Ishikawa (cell line): ENCODE measurements at regions not wholly inside any gene's neighbourhood (a gene's known extent, or its start where the extent isn't known, plus 50 kb on each side); places are given as distances from the start of the nearest gene placed in this dataset.

Source experiments
- CEBPB ChIP-seq: IDR thresholded peaks from 2 replicates; pipeline ENCODE4 v1.6.1; 2012
- EP300 ChIP-seq: IDR thresholded peaks from 2 replicates; pipeline ENCODE4 v1.6.1; 2012; ENCODE audit warnings: borderline replicate concordance
- RAD21 ChIP-seq: IDR thresholded peaks from 2 replicates; pipeline ENCODE4 v1.6.1; 2012; ENCODE audit warnings: low read depth
- TCF12 ChIP-seq: IDR thresholded peaks from 2 replicates; pipeline ENCODE4 v1.6.1; 2012; ENCODE audit warnings: low read depth
- TEAD4 ChIP-seq: IDR thresholded peaks from 2 replicates; pipeline ENCODE4 v1.6.1; 2012
- YY1 ChIP-seq: IDR thresholded peaks from 2 replicates; pipeline ENCODE4 v1.6.1; 2012; ENCODE audit warnings: low read depth
- TF ChIP-seq, protein P1 (sequence below): IDR thresholded peaks from 2 replicates; pipeline ENCODE4 v1.6.1; 2012; ENCODE audit warnings: low read depth, mild to moderate bottlenecking
- TF ChIP-seq, protein P2 (sequence below): IDR thresholded peaks from 2 replicates; pipeline ENCODE4 v1.6.1; 2012
- TF ChIP-seq, protein P3 (sequence below): IDR thresholded peaks from 2 replicates; pipeline ENCODE4 v1.6.1; 2012

DNA sequence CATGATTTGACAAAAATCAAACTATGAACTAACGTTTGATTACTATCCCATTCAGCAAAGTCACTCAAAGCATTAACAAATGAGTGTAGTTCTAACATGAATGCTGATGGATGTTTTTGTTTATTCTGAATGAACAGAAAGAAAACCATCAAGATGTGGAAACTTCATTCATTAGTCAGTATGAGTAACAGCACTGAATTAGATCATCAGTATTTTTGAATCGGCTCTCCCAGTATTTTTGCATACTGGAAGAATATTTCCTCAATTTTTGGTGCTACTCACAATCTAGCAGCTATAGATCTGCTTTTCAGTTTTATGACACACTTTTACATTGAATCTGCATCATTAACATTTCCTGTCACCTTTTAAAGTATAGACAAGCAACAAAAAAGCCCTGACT is 63.8 kb upstream of the CD83 start:
- TF ChIP-seq TCF12 (no peak), EP300 (no peak), RAD21 (no peak), TEAD4 (no peak), CEBPB (no peak), YY1 (no peak)
- TF ChIP-seq, protein P1, sequence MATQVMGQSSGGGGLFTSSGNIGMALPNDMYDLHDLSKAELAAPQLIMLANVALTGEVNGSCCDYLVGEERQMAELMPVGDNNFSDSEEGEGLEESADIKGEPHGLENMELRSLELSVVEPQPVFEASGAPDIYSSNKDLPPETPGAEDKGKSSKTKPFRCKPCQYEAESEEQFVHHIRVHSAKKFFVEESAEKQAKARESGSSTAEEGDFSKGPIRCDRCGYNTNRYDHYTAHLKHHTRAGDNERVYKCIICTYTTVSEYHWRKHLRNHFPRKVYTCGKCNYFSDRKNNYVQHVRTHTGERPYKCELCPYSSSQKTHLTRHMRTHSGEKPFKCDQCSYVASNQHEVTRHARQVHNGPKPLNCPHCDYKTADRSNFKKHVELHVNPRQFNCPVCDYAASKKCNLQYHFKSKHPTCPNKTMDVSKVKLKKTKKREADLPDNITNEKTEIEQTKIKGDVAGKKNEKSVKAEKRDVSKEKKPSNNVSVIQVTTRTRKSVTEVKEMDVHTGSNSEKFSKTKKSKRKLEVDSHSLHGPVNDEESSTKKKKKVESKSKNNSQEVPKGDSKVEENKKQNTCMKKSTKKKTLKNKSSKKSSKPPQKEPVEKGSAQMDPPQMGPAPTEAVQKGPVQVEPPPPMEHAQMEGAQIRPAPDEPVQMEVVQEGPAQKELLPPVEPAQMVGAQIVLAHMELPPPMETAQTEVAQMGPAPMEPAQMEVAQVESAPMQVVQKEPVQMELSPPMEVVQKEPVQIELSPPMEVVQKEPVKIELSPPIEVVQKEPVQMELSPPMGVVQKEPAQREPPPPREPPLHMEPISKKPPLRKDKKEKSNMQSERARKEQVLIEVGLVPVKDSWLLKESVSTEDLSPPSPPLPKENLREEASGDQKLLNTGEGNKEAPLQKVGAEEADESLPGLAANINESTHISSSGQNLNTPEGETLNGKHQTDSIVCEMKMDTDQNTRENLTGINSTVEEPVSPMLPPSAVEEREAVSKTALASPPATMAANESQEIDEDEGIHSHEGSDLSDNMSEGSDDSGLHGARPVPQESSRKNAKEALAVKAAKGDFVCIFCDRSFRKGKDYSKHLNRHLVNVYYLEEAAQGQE: no peak
- TF ChIP-seq, protein P2, sequence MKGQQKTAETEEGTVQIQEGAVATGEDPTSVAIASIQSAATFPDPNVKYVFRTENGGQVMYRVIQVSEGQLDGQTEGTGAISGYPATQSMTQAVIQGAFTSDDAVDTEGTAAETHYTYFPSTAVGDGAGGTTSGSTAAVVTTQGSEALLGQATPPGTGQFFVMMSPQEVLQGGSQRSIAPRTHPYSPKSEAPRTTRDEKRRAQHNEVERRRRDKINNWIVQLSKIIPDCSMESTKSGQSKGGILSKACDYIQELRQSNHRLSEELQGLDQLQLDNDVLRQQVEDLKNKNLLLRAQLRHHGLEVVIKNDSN: no peak
- TF ChIP-seq, protein P3, sequence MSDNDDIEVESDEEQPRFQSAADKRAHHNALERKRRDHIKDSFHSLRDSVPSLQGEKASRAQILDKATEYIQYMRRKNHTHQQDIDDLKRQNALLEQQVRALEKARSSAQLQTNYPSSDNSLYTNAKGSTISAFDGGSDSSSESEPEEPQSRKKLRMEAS: no peak
